ENCODE measurements at regions not wholly inside any gene's neighbourhood (a gene's known extent, or its start where the extent isn't known, plus 50 kb on each side); places are given as distances from the start of the nearest gene placed in this dataset.

DNA sequence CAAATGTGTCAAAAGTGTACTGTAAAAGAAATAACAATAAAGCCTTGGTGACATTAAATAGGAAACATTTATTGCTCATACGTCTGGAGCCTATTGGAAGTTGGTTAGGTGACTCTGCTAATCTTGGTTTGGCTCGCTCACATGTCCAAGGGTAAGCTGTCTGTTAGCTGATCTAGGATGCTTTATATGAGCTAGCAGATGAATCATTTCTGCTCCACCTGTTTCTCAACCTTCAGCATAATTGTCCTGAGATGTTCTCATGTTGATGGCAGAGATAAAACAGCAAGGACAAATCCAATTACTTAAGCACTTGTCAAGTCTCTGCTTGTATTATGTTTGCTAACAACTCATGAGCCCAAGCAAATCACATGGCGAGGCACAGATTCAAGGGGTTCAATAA is 56.0 kb upstream of the CD53 start:
- DNase-seq (ENCODE audit: low read depth in 2 of 2): no peak

DNA sequence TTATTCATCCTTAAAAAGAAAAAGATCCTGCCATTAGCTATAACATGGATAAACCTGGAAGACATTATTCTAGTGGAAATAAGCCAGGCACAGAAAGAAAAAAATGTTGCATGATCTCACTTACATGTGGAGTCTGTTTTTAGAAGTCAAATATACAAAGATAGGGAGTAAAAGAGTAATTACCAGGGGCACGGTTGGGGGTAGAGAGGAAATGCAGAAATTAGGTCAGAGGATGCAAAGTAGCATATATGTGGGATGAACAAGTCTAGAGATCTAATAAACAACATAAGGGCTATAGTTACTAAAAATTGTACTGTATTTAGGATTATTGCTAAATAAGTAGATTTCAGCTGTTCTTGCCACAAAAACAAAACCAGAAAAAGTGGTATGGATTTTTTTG is 61.4 kb upstream of the CD53 start:
- DNase-seq (ENCODE audit: low read depth in 2 of 2): no peak

DNA sequence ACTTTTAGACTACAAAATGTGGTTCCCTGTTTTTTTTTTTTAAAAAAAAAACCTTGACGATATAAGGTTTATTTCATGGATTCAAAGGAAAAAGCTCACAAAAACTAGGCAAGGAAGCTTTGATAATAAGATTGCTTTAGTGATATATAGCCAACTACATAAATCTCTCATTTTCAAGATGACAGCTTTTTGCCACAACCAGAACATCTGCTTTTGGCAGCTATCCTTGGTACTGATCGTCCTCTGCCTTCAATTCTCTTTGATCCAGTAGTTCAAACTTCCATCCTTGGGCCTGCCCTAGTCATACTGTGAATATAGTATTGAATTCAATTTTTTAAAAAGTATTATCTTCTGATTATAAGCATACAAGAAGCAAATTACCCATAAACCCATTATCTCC is 72.9 kb upstream of the CD53 start:
- DNase-seq (ENCODE audit: low read depth in 2 of 2): no peak

DNA sequence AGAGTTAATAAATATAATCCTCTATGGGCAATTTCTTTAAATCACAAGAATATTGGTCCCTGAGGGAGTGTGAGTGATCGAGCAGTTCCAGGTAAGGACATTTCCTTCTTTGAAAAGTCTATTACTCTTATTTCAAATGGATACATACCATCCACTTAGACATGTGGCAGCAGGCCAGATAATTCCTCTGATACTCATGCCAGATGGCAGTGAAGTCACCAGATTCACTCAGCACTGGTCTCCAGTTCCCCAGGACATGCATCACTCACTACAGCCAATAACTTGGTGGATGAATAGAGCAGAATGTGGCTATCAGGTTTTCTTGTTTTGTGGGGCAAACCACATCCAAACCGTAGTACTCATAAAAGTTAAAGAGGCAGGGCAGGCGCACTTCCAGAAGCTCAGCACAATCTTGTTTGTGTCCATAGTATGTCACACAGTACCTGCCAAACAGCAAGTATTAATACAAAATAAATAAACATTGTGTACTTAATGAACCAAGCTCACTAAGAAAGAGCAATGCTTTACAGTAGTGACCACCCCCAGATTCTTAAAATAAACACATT is 74.2 kb upstream of the CD53 start:
- no peak for DNase-seq (ENCODE audit: low read depth in 2 of 2)

DNA sequence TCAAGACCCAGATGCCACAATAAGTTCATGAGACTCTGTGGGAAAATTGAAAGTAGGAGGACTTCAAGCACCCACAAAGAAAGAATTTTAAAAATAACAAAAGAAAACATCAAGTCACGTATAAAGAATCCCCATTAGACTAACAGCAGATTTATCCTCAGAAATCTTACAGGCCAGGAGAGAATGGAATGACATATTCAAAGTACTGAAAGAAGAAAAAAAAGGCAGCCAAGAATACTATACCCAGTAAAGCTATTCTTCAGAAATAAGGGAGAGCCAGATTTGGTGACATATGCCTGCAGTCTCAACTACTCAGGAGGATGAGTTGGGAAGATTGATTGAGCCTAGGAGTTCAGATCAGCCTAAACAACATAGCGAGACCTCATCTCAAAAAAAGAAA is 84.3 kb upstream of the CD53 start:
- DNase-seq (ENCODE audit: low read depth in 2 of 2): no peak

DNA sequence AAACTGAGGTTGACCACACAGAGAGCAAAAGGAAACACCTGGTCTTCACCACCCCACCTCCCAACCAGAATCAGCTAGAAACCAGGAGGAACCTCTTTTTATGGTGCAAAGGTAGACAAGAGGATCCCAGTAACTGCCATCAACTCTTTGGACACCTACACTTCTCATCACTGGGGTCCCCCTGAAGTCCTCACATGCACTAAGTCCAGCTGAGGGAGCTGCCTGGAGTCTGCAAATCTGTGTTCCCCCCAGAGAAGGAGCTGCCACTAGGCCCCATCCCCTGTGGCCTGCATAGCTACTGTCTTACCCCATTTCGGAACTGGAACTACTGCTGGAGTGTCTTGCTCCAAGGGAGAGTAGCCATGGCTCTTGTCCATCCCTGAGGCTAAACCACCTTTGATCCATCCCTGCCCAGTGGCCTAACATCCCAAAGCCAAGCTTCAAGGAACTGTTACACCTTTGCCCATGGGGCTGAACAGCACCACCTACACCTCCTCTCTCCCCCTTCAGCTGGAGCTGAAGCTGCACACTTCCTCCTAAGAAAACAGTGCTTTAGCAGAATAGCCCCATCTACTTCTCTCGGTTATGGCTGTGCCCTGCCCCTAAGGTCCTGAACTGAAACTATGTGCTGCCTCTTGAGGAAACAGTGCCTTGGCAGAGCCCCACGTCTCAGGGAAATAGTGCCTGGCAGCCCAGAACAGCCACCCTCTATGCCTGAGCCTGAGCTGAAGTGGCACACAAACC is 85.4 kb upstream of the CD53 start:
- DNase-seq (ENCODE audit: low read depth in 2 of 2): no peak

DNA sequence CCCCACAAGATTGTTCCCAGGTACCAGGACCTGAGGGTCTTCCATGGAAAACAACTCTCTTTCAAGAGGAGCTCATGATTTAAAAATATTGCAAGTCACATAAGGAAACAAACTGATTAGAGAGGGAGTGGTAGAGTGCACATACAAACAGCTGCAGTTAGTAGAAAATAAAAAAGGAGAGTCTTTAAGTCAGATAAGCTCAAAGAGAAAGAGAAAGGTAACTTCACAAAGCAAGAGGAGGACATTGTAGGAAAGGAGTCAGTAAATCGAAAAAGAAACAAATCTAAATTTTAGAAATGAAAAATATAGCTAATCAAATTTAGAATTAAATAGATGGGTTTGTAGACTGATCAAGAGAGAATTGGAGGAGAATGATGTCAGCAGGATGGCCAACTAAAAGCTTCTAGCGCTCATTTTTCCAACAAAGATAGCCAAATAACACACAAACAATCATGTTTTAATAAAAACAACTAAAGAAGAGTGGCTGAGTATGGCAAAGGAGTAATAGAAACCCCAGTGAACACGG is 86.1 kb upstream of the CD53 start:
- DNase-seq (ENCODE audit: low read depth in 2 of 2): no peak

DNA sequence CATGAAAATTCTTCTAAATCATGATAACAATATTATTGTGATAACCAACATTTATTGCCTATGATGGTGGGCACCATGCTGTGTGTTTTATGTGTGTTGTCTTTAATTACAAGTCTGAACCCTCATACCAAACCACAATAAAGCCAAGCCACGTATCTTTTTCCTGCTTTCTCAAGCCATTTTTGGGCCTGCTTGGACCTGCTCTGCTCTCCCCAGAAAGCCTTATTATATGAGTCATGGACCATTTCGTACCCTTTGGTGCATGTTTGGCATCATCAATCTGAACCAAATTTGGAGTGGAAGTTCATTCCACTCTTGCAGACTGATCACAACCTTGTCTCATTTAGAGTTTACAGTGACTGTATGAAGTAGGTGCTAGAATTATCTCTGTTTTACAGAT is 87.3 kb upstream of the CD53 start:
- no peak for DNase-seq (ENCODE audit: low read depth in 2 of 2)

DNA sequence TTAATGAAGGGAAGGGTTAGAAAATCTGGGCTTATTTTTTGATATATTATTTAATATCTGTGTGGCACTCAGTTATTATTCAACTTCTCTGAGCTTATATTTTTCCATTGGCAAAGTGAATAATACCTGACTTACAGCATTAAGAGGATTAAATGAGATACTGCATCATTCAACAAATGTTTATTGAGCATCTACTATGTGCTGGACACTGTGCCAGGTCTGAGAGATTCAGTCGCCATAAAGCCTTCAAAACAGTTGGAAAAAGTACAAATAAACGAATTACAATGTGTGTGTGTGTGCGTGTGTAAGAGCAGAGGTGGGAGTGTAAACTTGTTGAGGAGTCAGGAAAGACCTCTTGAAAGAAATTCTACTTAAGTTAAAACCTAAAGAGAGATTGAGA is 87.9 kb upstream of the CD53 start:
- no peak for DNase-seq (ENCODE audit: low read depth in 2 of 2)

DNA sequence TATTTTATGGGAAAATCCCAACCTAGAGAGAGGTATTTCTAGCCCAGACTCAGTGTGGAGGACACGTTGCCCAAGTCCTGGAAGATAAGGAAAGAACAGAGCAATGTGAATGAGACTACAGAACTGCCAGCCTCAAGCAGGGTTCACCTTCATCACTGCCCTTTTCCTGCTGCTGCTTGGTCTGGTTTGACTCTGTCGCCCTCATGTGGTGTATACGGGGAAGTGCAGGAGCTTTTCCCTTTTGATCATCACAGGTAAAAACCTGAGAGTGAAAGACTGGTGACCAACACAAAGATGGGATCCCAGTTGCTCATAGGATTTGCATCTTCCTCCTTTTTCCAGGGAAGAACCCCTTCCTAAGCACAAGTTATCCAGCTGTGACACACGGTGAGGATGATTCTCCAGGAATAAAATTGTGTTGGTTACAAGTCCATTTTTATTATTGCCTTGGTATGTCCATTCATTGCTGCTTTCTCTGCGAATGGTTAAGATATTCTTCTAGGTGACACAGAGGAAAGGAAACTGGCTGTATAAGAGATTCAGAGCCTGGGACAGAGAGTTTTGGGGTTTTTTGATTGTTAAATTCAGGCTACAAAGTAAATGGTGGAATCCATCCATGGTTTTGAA is 89.5 kb upstream of the CD53 start:
- peak; percentile 28 to 29 for DNase-seq (ENCODE audit: low read depth in 2 of 2)

DNA sequence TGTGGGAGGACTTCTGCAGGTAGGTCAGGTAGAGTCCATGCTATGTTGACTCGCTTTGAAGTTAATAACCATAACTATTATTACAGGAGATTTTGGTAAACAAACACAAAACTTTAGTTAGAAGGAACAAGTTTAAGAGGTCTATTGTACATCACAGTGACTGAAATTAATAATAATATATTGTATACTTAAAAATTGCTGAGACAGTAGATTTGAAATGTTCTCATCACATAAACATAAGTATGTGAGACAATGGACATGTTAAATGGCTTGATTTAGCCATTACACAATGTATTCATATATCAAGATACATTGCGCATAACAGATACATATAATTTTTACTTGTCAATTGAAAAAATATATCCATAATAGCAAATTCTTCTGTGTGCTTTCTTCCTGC is 91.4 kb upstream of the CD53 start:
- DNase-seq (ENCODE audit: low read depth in 2 of 2): no peak

DNA sequence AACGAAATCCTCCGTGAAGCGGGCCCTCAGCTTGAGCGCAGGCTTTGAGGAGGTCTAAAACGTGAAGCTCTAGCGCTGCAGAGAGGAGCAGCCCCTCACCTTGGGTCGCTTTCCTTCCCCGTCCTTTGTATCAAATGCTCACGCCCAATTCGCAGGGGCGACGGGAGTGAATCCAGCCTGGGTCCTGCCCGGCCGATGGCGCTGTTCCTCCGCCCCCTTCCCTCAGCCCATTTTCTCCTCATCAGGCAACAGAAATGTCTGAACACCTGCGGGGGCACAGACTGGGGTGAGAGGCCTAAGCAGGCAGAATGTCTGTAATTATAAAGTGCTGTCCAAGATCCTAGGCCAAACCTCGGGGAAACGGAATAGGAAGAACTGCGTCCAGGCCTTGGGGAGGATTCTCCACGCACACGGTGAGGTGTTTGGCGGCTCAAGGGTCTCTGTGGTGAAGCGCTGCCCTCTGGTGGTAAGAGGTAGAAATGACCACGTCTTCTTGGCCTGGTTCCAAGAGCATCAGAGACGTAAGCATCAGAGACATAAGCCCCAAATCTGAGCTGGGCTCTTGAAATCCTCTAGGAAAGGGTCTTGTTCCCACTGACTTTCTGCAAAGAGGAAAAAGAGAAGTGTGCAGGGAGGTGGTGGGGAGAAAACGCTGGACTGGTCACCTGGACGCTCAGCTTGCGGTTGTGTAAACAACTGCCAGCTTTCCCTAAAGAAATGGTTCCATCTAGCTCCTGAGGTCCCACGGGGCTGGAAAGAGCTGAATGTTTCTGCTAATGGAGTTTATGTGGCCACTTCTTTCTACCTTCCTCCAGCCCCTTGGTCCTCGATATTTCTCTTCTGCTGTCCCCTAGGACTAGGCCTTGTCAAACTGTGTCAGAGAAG is 92.1 kb upstream of the CD53 start:
- DNase-seq (ENCODE audit: low read depth in 2 of 2): peak; percentile 48 to 55

DNA sequence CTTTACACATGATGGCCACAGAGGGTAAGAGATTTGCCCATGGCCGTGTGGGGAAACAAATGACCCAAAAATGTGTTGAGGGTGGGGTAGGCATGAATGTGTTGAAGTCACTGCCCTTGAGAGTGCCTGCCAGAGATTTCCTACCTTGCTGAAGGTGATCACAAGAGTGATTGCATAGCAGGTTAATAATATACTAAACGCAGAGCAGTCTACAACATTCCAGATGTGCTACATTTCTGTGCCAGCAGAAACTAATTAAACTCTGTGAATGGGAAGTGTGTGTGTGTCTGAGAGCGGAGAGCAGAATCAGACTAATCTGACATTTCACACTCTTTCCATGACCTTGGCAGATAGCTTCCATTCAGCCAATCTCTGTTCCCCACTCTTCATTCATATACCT is 93.3 kb upstream of the CD53 start:
- DNase-seq (ENCODE audit: low read depth in 2 of 2): no peak

DNA sequence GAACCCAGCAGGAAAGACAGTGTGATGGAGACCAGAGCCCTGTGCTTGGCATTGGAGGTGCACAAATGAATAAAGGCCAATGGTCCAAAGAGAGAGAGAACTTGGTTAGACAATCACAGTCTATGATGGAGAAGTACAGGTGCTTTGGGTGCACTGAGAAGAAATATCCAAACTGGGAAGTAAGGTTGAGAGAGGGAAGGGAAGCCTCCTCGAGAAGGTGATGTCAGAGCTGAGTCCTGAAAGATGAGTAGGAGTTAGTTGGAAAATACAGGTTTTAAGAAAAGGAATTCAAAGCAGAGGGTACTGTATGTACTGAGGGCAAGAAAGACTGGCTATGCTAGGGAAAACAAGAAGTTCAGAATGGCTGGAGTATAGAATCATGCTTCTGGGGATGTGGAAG is 94.1 kb upstream of the CD53 start:
- no peak for DNase-seq (ENCODE audit: low read depth in 2 of 2)

DNA sequence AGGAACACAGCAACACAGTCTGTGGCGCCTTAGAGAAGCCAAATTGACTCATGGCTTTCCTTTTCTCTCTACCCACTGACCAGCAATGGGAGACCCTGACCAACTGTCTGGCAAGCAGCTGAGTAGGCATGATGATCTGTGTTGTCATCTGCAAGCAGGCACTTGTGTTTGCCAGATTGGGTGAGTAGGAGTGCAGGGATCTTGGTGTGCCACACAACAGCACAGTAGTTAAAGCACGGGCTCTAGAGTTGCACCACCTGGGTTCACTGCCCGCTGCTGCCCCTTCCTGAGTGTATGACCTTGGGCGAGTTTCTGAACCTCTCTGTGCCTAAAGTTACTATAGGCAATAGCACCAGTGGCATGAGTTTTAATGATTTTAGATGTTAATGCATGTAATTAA is 95.7 kb upstream of the CD53 start:
- no peak for DNase-seq (ENCODE audit: low read depth in 2 of 2)

DNA sequence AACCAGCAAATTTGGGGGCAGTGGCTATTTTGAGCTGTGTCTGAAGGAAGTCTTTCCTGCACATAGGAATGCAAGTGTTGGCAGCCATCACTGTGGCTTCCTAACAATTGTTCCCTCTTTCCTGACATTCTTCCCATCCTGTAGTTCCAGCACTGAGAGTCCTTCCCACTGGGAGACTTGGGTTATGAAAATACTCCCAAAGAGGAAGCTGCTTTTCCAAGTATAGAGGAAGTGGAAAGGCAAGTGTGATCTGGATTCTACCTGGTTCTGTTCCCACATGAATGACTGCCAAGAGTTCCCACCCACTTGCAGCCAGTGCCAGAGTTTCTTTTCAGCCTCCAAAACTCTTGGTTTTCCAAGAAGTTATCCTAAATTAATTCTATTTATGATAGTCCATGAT is 98.5 kb upstream of the CD53 start:
- DNase-seq (ENCODE audit: low read depth in 2 of 2): no peak

DNA sequence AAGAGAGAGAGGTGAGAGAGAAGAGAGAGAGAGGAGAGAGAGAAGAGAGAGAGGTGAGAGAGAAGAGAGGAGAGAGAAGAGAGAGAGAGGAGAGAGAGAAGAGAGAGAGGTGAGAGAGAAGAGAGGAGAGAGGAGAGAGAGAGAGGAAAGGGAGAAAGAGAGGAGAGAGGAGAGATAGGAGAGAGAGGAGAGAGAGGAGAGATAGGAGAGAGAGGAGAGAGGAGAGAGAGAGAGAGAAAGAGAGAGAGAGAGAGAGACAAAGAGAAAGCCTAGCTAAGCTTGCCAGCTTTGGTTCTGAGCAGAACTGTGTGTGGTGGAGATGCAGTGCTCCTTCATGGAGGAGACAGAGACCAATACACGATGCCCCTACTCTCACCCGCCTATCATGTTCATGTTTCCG is 99.1 kb upstream of the KCNA3 start:
- DNase-seq (ENCODE audit: low read depth in 2 of 2): no peak

DNA sequence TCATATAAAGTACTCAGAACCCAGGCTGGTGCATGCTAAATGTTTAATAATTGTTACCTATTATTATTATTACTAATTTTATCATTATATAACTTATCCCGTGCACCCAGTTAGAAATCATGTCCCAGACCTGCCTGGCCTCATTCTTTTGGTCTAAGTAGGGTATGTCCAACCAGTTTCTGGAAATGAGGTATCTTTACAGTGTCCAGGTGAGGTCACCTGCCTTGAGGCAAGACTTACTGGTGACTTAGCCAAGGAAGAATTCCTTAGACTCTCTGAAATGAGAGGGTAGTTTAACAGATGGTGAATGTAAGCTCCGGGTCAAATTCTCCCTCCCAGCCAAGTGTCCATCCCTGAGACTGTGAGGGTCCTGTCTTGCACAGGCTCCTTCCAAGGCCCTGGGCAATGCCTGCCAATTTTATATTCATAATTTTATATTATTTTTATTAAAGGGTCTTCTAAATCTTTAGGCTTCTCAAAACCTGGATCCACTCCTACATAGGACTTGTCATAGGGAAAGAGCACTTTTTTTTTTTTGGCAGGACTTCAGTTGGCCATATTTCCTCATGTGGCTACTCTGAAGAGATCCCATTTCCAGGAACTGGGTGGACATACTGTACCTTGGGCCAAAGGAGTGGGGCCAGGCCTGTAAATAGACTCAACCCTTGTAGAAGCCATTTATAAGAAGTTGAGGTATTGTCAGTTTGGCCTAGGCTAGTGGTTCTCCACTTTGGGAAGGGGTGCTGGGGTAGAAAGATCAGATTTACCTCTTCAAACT is 96.7 kb upstream of the KCNA3 start:
- DNase-seq (ENCODE audit: low read depth in 2 of 2): no peak

DNA sequence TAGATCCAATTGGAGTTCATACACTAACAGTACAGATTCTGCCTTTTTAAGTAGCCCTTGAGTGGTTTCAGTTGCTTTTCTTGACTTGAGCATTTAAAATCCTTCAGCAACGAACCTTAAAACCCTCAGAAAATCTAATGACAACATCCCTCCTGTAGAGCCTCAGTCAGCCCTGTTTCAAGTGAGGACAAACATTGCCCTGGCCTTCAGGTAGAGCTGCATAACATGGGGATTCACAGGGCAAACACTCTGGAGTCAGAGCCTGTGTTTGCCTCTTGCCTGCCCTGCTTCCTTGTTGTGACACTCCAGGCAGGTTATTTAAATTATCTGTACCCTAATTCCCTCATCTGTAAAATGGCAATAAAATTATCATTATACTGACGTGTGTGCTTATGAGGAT is 96.1 kb upstream of the KCNA3 start:
- no peak for DNase-seq (ENCODE audit: low read depth in 2 of 2)

DNA sequence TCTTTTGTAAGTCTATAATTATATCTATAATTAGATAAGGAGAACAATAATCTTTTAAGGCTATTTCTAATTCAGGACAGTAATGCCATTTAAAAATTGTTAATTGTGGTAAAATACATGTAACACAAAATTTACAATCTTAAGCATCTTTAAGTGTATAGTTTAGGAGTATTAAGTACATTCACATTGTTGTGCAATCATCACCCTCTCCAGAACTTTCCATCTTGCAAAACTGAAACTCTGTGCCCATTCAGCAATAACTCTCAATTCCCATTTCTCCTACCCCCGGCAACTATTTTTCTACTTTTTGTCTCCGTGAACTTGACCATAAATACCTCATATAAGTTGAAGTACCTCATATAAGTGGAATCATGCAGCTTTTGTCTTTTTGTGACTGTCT is 93.9 kb upstream of the KCNA3 start:
- DNase-seq (ENCODE audit: low read depth in 2 of 2): no peak

DNA sequence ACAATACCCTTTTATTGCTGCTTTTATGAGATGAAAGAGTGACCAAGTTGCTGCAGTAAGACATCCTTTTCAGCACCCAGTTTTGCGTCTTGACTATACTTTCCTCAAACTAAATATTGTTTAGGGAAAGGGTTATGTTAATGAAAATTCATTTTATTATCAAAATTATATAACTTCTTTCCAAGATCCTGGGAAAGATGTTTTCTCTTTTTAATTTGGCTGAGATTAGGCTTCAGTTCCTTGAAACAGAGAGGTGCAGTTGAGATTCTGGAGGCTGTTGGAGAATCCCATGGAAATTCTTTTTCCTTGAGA is 91.6 kb upstream of the KCNA3 start:
- no peak for DNase-seq (ENCODE audit: low read depth in 2 of 2)
